GM10266 (cell line): ENCODE measurements at regions not wholly inside any gene's neighbourhood (a gene's known extent, or its start where the extent isn't known, plus 50 kb on each side); places are given as distances from the start of the nearest gene placed in this dataset.
A peak's percentile ranks its signal among the peaks of the same experiment; 100 is the strongest.

ENCODE experiments used
- DNase-seq: peaks from one replicate; pipeline ENCODE4 v3.0.0; 2012; ENCODE audit errors: extremely low spot score
- CTCF ChIP-seq: IDR thresholded peaks from 2 replicates; pipeline ENCODE4 v1.5.1; 2012; ENCODE audit warnings: mild to moderate bottlenecking, low read depth; ENCODE audit not compliant: control insufficient read depth, insufficient read depth; ENCODE audit errors: missing control alignments

DNA sequence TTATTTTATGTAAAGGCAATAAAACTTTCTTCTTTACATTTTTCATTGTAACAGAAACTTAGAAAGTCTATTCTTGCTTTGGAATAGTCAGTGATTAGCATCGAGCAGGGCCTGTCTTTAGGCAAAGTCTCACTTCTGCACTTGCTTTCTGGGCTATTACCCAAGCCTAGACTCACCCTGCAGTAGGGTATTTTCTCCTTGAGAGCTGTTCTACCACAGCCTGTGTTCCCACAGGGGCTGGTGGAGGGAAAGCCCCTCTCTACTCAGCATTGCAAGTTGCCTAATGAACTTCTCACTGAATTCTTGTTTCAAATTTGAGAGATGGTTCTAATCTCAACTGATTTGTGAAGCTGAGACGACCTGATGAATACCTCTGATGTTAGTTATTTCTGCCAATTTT is 111.7 kb upstream of the KLHL14 start:
- no peak for TF ChIP-seq CTCF
- DNase-seq: peak; percentile 4

GRCh38 chr18:32881009-32881408 is 108.2 kb upstream of the KLHL14 start:
- no peak for DNase-seq
- TF ChIP-seq CTCF: no peak

DNA sequence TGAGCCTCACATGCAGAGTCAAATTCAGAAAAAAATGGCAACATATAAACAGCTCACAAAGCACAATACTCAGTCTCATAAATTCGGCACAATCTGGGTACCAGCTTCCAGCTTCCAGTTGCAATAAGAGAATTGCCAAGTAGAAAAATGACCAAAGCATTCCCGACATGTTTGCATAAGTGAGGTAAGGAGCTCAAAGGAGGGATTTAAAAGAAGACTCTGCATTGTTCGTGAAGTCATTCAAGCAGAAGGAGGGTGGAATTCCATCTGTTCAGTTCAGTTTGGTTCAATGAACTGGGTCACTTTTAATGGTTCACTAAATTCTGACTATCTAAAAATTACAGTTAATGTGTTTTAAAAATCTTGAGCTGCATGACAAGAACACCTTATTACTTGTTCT is 106.7 kb upstream of the KLHL14 start:
- no peak for DNase-seq
- no peak for TF ChIP-seq CTCF

- no peak for DNase-seq
These were observed 105.6 kb upstream of the KLHL14 start for GRCh38 chr18:32878436-32878835.

GRCh38 chr18:32877371-32877770 is 104.5 kb upstream of the KLHL14 start:
- no peak for DNase-seq
- TF ChIP-seq CTCF: no peak

More at GRCh38 chr18:32878436-32878835, 105.6 kb upstream of the KLHL14 start:
- TF ChIP-seq CTCF: no peak

- TF ChIP-seq CTCF: no peak
These were observed 102.8 kb upstream of the KLHL14 start for GRCh38 chr18:32875625-32876024.

GRCh38 chr18:32871786-32872185 is 99.0 kb upstream of the KLHL14 start:
- TF ChIP-seq CTCF: no peak
- no peak for DNase-seq

More at GRCh38 chr18:32875625-32876024, 102.8 kb upstream of the KLHL14 start:
- no peak for DNase-seq
